Femur (tissue), 1 donor: ENCODE measurements at regions not wholly inside any gene's neighbourhood (a gene's known extent, or its start where the extent isn't known, plus 50 kb on each side); places are given as distances from the start of the nearest gene placed in this dataset.

ENCODE experiments used
- DNase-seq: peaks from one replicate; pipeline ENCODE4 v3.0.0-alpha.2; 2017

DNA sequence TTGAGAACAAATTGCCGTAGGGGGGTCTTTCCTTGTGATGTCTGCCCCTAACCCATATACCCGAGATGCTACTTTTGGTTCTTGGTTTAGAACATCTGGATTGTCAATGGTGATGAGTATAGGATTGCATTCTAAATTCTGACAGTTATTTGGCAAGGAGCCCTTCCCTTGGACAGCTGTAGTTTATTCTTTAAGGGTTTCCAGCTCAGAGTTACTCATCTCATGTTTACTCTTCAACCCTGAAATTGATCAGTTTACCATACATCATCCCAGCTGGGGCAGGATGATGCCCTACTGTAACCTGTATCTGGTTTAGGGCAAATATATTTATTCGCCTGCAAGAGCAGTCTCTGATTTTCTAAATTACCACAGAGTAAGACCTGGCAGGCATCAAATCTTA lies 85.7 kb upstream of the XCR1 start:
- no peak for DNase-seq

- no peak for DNase-seq
Observed at GRCh38 chr3:46112296-46112695, 85.0 kb upstream of the XCR1 start.

DNA sequence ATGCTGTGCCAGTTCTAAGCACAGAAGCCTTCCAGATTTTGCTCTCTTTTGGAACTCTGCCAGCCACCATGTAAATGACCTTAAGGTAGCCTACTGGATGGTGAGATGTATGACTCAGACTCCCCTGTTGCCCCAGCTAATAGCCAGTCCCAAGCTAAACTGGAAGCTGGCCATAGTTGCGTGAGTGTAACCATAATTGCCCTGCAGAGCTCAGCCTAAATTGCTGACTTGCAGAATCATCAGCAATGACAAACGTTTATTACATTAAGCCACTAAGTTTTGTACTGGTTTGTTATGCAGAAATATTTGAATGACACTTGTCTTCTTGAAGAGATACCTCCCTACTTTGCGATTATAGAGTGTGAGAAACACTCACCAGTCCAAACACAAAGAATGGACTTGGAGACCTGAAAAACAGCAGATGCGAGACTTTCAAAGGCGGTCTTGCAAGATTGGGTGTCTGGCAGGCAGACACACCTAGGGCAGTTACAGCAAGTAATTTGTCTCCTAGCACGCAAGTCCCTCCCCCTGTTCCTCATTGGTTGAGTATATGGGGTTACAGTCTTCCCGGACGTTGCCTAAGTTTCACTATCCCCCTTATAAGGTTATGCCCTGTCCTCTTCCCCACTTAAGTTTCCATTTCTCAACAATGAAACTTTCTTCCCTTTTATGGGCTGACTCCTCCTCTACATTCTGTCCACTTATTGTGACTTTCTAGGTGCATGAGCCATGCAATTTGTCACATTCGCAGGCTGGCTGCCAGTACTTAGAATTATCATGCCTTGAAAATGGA lies 83.6 kb upstream of the XCR1 start:
- peak; percentile 40 for DNase-seq

GRCh38 chr3:46107682-46108081 lies 80.4 kb upstream of the XCR1 start:
- no peak for DNase-seq

DNA sequence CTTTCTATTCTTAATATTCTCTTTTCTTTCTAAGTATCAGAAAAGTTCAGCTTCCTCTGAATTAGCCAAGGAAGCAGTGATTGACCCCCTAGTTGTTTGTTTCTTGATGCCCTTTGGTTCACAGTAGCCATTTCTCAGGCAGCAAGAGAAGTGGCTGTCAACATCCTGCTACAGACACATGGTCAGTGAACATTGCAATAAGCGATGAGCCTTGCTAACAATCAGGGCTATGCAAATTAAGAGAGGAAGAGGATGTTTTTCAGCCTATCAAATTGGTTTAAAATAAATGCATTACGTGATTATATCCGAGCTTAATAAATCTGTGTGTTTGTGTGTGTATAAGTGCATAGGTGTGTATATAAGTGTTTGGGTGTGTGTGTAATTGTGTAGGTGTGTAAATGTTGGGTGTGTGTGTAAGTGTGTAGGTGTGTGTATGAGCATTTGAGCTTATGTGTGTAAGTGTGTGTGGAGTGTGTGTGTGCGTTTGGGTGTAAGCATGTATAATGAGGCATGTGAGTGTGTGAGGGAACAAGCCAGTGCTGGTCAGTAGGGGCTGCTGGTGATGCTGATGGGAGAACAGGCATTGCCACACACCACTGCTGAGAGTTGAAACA lies 78.1 kb upstream of the XCR1 start:
- DNase-seq = no peak

- DNase-seq = no peak
Observed at GRCh38 chr3:46104706-46105105, 77.4 kb upstream of the XCR1 start.

- DNase-seq = no peak
Observed at GRCh38 chr3:46102780-46103130, 75.5 kb upstream of the XCR1 start.

GRCh38 chr3:46102059-46102779 lies 74.9 kb upstream of the XCR1 start:
- no peak for DNase-seq

GRCh38 chr3:46100812-46101211 lies 73.5 kb upstream of the XCR1 start:
- peak; percentile 31 for DNase-seq

DNA sequence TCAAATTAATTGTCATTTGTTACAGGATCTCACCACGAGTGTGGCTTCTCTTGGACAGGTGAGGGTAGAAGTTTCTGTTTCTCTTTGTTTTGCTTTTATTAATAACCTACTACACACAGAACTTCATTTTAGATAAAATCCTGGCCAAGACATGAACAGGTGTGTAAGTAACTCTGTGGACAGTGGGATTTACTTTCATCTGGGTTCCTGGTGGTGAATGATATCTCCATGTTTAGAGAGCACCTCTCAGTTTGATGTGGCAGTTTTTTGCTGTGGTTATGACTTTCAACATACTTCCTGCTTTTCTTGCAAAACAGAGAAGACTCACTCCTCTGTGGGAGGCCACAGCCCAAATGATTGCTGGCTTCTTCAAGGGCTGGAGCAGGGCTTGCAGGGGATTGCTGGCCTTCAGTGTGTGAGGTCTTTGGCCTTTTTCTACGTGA lies 71.1 kb upstream of the XCR1 start:
- peak; percentile 51 for DNase-seq

- DNase-seq = no peak
Observed at GRCh38 chr3:46097691-46098241, 70.5 kb upstream of the XCR1 start.

DNA sequence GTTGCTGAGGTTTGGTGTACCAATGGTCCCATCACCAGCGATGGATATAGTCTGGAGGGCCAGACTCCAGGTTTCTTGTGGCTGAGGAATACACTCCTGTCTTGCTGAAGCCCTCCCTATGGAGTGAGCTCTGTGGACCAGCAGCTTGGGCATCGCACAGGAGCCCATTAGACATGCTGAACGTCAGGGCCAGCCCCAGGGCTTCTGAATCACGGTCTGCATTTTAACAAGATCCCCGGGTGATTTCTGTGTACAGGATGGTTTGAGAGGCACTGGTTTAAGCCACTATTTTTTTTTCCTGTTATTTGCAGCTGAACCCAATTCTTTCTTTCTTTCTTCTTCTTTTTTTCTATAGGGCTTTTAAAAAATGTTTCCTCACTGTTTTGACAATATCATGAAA lies 69.5 kb upstream of the XCR1 start:
- no peak for DNase-seq

DNA sequence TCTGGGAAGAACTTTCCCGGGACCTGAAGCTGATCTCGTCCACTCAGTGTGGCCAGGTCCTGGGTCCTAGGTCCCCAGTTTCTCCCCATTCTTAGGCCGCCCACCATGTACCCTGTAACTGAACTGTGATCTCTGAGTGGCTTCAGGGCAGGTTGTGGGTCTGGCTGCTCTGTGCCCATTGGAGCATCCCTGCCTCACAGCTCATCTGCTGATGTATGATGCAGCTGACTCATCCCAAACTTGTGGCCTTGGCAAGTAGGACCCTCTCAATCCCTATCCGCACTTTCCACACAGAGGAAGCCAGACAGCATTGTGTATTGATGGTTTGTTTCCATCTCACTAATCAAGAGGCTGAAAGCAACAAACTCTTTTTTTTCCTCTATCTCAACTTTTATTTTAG lies 69.1 kb upstream of the XCR1 start:
- no peak for DNase-seq

DNA sequence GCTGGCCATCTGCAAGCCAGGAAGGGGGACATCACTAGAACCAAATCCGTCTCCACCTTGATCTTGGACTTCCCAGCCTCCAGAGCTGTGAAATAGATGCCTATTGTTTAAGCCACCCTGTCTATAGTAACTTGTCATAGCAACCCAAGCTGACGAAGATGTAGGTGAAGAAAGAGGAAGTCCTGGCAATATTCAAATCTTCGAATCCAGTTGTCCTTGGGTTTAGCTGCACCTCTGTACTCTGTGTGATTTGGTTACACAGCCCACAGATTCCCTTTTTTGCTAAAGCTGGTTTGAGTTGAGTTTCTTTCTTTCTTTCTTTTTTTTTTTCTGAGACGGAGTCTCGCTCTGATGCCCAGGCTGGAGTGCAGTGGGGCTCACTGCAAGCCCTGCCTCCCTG lies 68.0 kb upstream of the XCR1 start:
- DNase-seq = no peak

- no peak for DNase-seq
Observed at GRCh38 chr3:46094506-46094905, 67.2 kb upstream of the XCR1 start.

DNA sequence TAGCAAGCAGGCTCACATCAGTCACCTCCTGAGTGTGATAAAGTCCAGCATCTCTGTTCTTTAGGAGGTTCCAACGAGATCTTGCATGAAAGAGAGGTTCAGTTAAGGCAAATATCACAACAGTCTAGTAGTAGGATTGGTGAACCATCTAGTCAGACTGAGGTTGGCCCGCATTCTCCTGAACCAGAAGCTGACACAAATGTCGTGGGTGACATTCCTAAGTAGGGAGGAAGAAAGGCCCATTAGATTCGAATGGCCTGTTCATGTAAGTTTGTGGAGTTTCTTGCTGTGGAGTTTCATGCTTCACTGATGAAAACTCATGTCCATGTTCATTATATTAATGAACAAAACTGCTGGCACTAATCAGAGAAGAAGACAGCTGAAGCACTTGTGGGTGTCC lies 66.7 kb upstream of the XCR1 start:
- DNase-seq = no peak

DNA sequence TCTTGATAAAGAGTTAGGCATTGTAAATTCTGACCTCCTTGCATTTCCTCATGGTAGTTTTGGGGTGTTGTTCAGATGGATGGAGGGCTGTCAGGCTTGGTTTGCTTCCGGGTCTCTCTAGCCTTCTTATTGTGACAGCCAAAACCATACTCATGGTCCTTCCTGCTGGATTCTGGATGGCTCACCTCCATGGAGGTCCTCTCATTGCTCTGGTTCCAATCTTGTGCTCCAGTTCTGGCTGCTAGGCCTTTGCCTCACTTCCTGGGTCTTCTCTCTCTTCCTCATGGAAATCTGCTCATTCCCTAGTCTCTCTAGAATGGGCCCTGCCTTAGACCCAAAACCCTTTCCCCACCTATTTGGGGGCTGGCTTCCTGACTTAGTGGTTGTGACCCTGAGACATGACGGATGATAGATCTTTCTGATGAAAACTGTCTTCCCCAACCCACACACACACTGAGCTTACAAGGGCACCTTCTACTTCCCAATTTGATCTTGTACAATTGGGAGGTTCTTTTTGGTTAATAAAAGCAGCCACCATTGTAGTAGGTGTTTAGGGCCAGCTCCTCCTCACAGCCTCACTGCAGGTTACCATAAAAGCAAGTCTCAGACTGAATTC lies 66.2 kb upstream of the XCR1 start:
- no peak for DNase-seq

- DNase-seq = no peak
Observed at GRCh38 chr3:46092702-46093080, 65.4 kb upstream of the XCR1 start.

- DNase-seq = no peak
Observed at GRCh38 chr3:46091741-46092701, 64.7 kb upstream of the XCR1 start.

DNA sequence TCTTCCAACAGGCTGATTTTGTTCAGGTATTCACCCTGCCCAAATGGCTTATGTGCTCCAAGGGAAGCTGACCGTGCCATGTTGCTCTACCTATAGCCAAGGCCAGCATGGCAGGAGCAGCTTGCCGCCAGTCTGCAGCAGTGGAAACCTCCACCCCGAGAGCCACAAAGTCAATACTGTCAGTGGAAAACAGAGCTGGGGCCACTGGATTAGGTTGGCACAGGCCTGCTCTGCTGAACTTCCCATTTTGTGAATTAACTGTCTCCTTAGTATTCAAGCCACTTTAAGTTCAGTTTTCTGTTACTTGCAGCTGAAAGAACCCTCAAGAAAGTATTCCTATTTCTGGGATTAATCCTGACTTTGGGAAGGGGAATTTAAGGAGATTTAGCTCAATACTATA lies 63.8 kb upstream of the XCR1 start:
- no peak for DNase-seq

GRCh38 chr3:46090161-46090591 lies 62.9 kb upstream of the XCR1 start:
- no peak for DNase-seq
